ENCODE measurements at regions not wholly inside any gene's neighbourhood (a gene's known extent, or its start where the extent isn't known, plus 50 kb on each side); places are given as distances from the start of the nearest gene placed in this dataset.

- H3K9me3 ChIP-seq: no peaks in the 10 kb centered on the region
- H3K4me1 ChIP-seq: no peaks in the 10 kb centered on the region
- no peak for TF ChIP-seq CTCF (IDR thresholded peaks at IDR 0.05)
- intact Hi-C loops (cut with DNase I): no loop called here
- WGBS, 2 donors: 57 to 70% methylated on average over 4 to 6 of the region's 6 CpGs
- no peaks in the 10 kb centered on the region for H3K36me3 ChIP-seq
- H3K27me3 ChIP-seq: no peaks in the 10 kb centered on the region
- no peak overlapping the region for H3K27ac ChIP-seq
- no peak overlapping the region for H3K4me3 ChIP-seq
- DNase-seq: no peak
Observed at GRCh38 chr12:127428420-127428819, 838.5 kb upstream of the TMEM132C start.

- Histone ChIP-seq H3K27me3 (no peaks in the 10 kb centered on the region), H3K36me3 (no peaks in the 10 kb centered on the region), H3K9me3 (no peaks in the 10 kb centered on the region), H3K4me3 (no peak overlapping the region), H3K27ac (no peak overlapping the region), H3K4me1 (no peaks in the 10 kb centered on the region)
- whole genome bisulfite sequencing, 2 donors: 46 to 48% methylated on average over 9 of the region's 9 CpGs
- TF ChIP-seq CTCF (IDR thresholded peaks at IDR 0.05) (no peak), POLR2A (IDR thresholded peaks at IDR 0.05) (no peak)
- no peak for DNase-seq
- intact Hi-C loops (cut with DNase I): no loop called here
Observed at GRCh38 chr12:127429551-127430285, 837.3 kb upstream of the TMEM132C start.

GRCh38 chr12:127430401-127430800 is 836.6 kb upstream of the TMEM132C start:
- Histone ChIP-seq H3K27me3 (no peaks in the 10 kb centered on the region), H3K27ac (no peak overlapping the region), H3K4me1 (no peaks in the 10 kb centered on the region), H3K36me3 (no peaks in the 10 kb centered on the region), H3K9me3 (no peaks in the 10 kb centered on the region), H3K4me3 (no peak overlapping the region)
- WGBS, 2 donors: 75 to 76% methylated on average over 6 to 8 of the region's 9 CpGs
- intact Hi-C loops (cut with DNase I): no loop called here
- DNase-seq: no peak
- TF ChIP-seq CTCF (IDR thresholded peaks at IDR 0.05) (no peak), POLR2A (IDR thresholded peaks at IDR 0.05) (no peak)

- 79 to 84% methylated on average over 4 to 6 of the region's 6 CpGs for WGBS, 2 donors
- Histone ChIP-seq H3K9me3 (no peaks in the 10 kb centered on the region), H3K27me3 (no peaks in the 10 kb centered on the region), H3K36me3 (no peaks in the 10 kb centered on the region), H3K27ac (no peak overlapping the region), H3K4me1 (no peaks in the 10 kb centered on the region), H3K4me3 (no peak overlapping the region)
- intact Hi-C loops (cut with DNase I): no loop called here
- TF ChIP-seq CTCF (IDR thresholded peaks at IDR 0.05): no peak
- no peak for TF ChIP-seq POLR2A (IDR thresholded peaks at IDR 0.05)
- no peak for DNase-seq
Observed at GRCh38 chr12:127431177-127431576, 835.8 kb upstream of the TMEM132C start.

- no peaks in the 10 kb centered on the region for H3K36me3 ChIP-seq
- WGBS, 2 donors: 30 to 46% methylated on average over 5 of the region's 5 CpGs
- H3K27me3 ChIP-seq: no peaks in the 10 kb centered on the region
- no peak overlapping the region for H3K4me3 ChIP-seq
- TF ChIP-seq POLR2A (IDR thresholded peaks at IDR 0.05) (no peak), CTCF (IDR thresholded peaks at IDR 0.05) (no peak)
- intact Hi-C loops (cut with DNase I): no loop called here
- H3K4me1 ChIP-seq: no peaks in the 10 kb centered on the region
- H3K9me3 ChIP-seq: no peaks in the 10 kb centered on the region
- no peak overlapping the region for H3K27ac ChIP-seq
- no peak for DNase-seq
Observed at GRCh38 chr12:127431594-127431993, 835.4 kb upstream of the TMEM132C start.
